Nephron progenitor cell (in vitro differentiated cells): ENCODE measurements at regions not wholly inside any gene's neighbourhood (a gene's known extent, or its start where the extent isn't known, plus 50 kb on each side); places are given as distances from the start of the nearest gene placed in this dataset.
"Not testable (repeated sequence)": the region's sequence is repeated elsewhere in the genome, so short reads cannot be mapped to it uniquely, and the experiment has no call there.

Experiments
- DNase-seq: peaks from one replicate; pipeline ENCODE4 v3.0.0; 2021
- H3K27ac Mint-ChIP-seq: 2 replicates; pipeline ENCODE4 v1.8.0; 2021; ENCODE audit warnings: mild to moderate bottlenecking, moderate library complexity, mixed read lengths
- H3K27me3 Mint-ChIP-seq: 2 replicates; pipeline ENCODE4 v1.8.0; 2021; ENCODE audit warnings: mild to moderate bottlenecking, low read depth, mixed read lengths; ENCODE audit not compliant: poor library complexity
- H3K36me3 Mint-ChIP-seq: 2 replicates; pipeline ENCODE4 v1.8.0; 2021; ENCODE audit warnings: low read depth, mixed read lengths
- H3K4me1 Mint-ChIP-seq: 2 replicates; pipeline ENCODE4 v1.8.0; 2021; ENCODE audit warnings: mixed read lengths
- H3K4me3 Mint-ChIP-seq: 2 replicates; pipeline ENCODE4 v1.8.0; 2021; ENCODE audit warnings: mild to moderate bottlenecking, moderate library complexity, mixed read lengths
- H3K9me3 Mint-ChIP-seq: 2 replicates; pipeline ENCODE4 v1.8.0; 2021; ENCODE audit warnings: mild to moderate bottlenecking, moderate library complexity, mixed read lengths
- CTCF ChIP-seq: fragments of 200-600 bp; sonication (generic); IDR thresholded peaks from 2 replicates; pipeline ENCODE4 v1.5.0; 2021; ENCODE audit warnings: antibody characterized with exemption

DNA sequence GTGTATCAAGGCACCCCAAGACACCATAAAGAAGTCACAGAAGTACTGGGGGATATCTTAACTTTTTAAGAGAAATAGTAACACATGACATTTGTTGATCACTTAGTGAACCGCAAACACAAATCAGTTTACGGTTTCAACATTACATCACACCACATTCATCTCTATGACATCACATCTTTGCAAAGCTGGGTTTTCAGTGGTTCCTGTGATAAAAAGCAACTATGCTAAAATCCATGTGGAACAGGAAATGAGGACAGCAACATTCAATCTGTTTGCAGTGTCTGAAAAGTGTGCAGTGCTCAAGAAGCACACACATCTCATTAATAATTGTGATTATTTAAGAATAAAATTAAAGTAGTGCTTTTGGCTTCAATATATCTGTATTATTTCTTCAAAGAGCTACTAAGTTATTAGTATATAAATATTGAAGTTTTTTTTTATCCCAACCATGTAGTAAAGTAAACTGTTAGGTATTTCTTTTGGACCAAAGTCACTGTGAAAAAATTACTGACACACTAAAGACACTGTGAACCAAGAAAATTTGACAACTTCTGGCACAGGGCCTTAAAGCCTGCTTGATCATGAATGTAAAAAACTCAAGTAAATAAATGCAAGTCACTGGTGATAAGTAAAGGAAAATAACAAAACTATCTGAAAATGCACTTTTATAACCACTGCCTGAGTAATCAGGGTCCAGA, 156.0 kb upstream of the SOX6 start:
- no peaks in the 10 kb centered on the region for H3K36me3 Mint-ChIP-seq

DNA sequence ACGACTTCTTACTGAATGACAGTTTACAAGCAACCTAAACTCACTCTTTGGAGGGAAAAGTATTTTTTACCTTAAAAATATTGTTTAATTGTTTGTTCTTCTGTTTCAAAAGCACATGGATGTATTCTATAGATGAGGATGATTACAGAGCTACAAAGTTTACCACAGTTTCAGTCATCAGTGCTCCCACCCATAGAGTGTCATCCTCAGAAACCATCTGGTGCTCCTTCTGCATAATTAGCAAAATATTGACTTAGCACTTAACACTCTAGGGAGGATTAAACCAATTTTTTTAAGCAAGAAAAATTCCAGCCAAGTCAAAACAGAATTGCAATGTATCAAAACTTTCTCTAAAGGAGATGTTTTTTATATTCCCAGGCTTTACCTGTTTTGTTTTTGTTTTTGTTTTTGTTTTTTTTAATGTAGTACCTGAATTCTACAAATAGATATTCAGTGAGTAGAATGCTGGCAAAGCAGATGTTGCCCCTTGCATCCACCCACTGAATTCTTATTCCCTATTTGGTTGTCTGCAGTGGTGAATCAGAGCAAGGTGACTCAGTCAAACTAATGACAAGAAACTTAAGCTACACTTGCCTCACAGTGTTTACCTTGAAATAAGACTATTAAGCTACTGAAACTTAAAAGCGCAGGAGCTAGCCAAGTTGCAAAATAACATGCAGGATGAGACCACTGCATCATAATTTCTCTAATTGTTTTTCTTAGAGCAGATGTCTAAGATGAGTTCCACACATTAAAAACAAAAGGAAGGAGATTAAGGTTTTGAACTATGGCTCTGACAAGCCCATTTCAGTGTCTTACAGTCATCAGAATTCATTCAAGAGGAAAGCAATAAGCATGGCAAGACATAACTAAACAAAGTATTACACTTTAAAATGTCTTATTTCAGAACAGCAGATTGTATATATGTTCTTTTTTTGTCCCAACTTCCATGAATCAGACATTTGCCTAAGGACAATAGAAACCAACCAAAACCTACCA, 155.1 kb upstream of the SOX6 start:
- TF ChIP-seq CTCF, result no peak
- peaks cover 9% of the 10 kb centered on the region for H3K4me1 Mint-ChIP-seq
- H3K9me3 Mint-ChIP-seq, result peaks cover 17% of the 10 kb centered on the region
- H3K27ac Mint-ChIP-seq, result no peak overlapping the region
- H3K36me3 Mint-ChIP-seq, result peaks cover 7% of the 10 kb centered on the region
- no peaks in the 10 kb centered on the region for H3K27me3 Mint-ChIP-seq
- no peak for DNase-seq
- H3K4me3 Mint-ChIP-seq, result no peak overlapping the region

More for the DNA sequence above, 156.0 kb upstream of the SOX6 start:
- Mint-ChIP-seq H3K27ac (peak overlapping the region; percentile 54), H3K9me3 (peaks cover 10% of the 10 kb centered on the region), H3K27me3 (no peaks in the 10 kb centered on the region), H3K4me1 (peaks cover 9% of the 10 kb centered on the region), H3K4me3 (no peak overlapping the region)
- no peak for DNase-seq
- TF ChIP-seq CTCF, result no peak

DNA sequence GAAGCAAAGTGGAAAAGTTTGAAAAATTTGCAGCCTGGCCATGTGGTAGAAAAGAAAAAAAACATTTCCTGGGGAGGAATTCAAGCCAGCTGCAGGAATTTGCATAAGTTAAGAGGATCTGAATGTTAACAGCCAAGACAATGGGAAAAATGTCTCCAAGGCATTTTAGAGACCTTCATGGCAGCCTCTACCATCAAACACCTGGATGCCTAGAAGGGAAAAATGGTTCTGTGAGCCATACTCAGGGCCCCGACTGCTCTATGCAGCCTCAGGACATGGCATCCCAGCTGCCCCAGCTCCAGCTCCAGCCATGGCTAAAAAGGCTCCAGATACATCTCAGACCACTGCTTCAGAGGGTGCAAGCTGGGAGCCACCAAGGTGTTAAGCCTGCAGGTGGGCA, 149.1 kb upstream of the SOX6 start:
- Mint-ChIP-seq H3K27me3 (no peaks in the 10 kb centered on the region), H3K4me1 (no peaks in the 10 kb centered on the region), H3K9me3 (peaks cover 59% of the 10 kb centered on the region), H3K27ac (no peak overlapping the region), H3K4me3 (no peak overlapping the region), H3K36me3 (peaks cover 33% of the 10 kb centered on the region)
- DNase-seq, result no peak
- no peak for TF ChIP-seq CTCF

DNA sequence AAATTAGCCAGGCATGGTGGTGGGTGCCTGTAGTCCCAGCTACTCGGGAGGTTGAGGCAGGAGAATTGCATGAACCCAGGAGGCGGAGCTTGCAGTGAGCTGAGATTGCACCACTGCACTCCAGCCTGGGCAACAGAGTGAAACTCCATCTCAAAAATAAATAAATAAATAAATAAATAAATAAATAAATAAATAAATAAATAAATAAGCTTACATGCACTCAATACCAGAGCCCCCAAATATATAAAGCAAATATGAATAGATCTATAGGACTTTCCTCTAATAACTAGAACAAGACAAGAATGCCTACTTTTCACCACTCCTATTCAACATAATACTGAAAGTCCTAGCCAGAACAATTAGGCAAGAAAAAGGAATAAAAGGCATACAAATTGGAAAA, 147.5 kb upstream of the SOX6 start:
- not testable (repeated sequence) for H3K4me3 Mint-ChIP-seq, H3K27me3 Mint-ChIP-seq, H3K4me1 Mint-ChIP-seq, H3K27ac Mint-ChIP-seq, DNase-seq
- peaks cover 45% of the 10 kb centered on the region for H3K36me3 Mint-ChIP-seq
- H3K9me3 Mint-ChIP-seq, result peaks cover 74% of the 10 kb centered on the region

GRCh38 chr11:16494918-16495691, 138.8 kb upstream of the SOX6 start:
- Mint-ChIP-seq H3K27ac (no peak overlapping the region), H3K9me3 (peaks cover 50% of the 10 kb centered on the region), H3K36me3 (peaks cover 29% of the 10 kb centered on the region), H3K27me3 (no peaks in the 10 kb centered on the region), H3K4me1 (peaks cover 8% of the 10 kb centered on the region), H3K4me3 (no peak overlapping the region)
- TF ChIP-seq CTCF, result no peak
- no peak for DNase-seq

GRCh38 chr11:16484434-16484833, 128.1 kb upstream of the SOX6 start:
- Mint-ChIP-seq H3K27me3 (no peaks in the 10 kb centered on the region), H3K4me1 (no peaks in the 10 kb centered on the region), H3K27ac (no peak overlapping the region), H3K4me3 (no peak overlapping the region), H3K9me3 (no peaks in the 10 kb centered on the region), H3K36me3 (no peaks in the 10 kb centered on the region)
- DNase-seq, result no peak
- TF ChIP-seq CTCF, result no peak
